ENCODE measurements at regions not wholly inside any gene's neighbourhood (a gene's known extent, or its start where the extent isn't known, plus 50 kb on each side); places are given as distances from the start of the nearest gene placed in this dataset.

- TF ChIP-seq CTCF (IDR thresholded peaks at IDR 0.05 in 4 of 5, conservative IDR thresholded peaks at IDR 0.05 in 1 of 5) (no peak), POLR2A (IDR thresholded peaks at IDR 0.05) (no peak)
Measured at GRCh38 chr13:85223883-85224656, 575.1 kb downstream of the SLITRK6 start.
